Uterus (tissue), 3 donors: ENCODE measurements at regions not wholly inside any gene's neighbourhood (a gene's known extent, or its start where the extent isn't known, plus 50 kb on each side); places are given as distances from the start of the nearest gene placed in this dataset.

Experiments used
- DNase-seq, 2 donors: peaks; one replicate each; pipeline ENCODE4 v3.0.0-alpha.2; 2019 to 2020
- H3K27ac ChIP-seq, 2 donors: fragments of 200-600 bp; sonication (generic); 1 replicate in 1 of 2; 2 replicates in 1 of 2; pipeline ENCODE4 v1.5.1; 2016 to 2018
- H3K27me3 ChIP-seq, 2 donors: fragments of 200-600 bp; sonication (generic); one replicate each; pipeline ENCODE4 v1.5.1; 2018 to 2019; ENCODE audit warnings: control low read depth in 1 of 2
- H3K36me3 ChIP-seq, 2 donors: fragments of 200-600 bp; sonication (generic); one replicate each; pipeline ENCODE4 v1.5.1; 2019; ENCODE audit warnings: control low read depth in 1 of 2
- H3K4me1 ChIP-seq, 2 donors: fragments of 200-600 bp; sonication (generic); one replicate each; pipeline ENCODE4 v1.5.1; 2018 to 2019; ENCODE audit warnings: control low read depth in 1 of 2
- H3K4me3 ChIP-seq, 2 donors: fragments of 200-600 bp; sonication (generic); 1 replicate in 1 of 2; 2 replicates in 1 of 2; pipeline ENCODE4 v1.5.1; 2018 to 2019; ENCODE audit warnings: mild to moderate bottlenecking in 1 of 2
- H3K9me3 ChIP-seq, 2 donors: fragments of 200-600 bp; sonication (generic); one replicate each; pipeline ENCODE4 v1.5.1; 2019; ENCODE audit warnings: control low read depth in 1 of 2
- CTCF ChIP-seq, 4 experiments: fragments of 200-600 bp in 2 of 4; fragments of 450-650 bp in 2 of 4; sonication (generic) in 2 of 4; IDR thresholded peaks; one replicate each; pipeline ENCODE4 v1.5.1; 2016 to 2019; ENCODE audit warnings: antibody characterized with exemption in 4 of 4, mild to moderate bottlenecking in 2 of 4, moderate library complexity in 1 of 4
- POLR2A ChIP-seq, 2 donors: fragments of 450-650 bp; IDR thresholded peaks; one replicate each; pipeline ENCODE4 v1.6.1; 2016; ENCODE audit warnings: antibody characterized with exemption in 2 of 2, mild to moderate bottlenecking in 1 of 2, moderate library complexity in 1 of 2
- intact Hi-C: fragments of 100-400 bp; cut with DNase I; formaldehyde crosslinking; loops from one replicate; pipeline ENCODE4 v1.15.1; 2023; ENCODE audit warnings: low total_unique reads
- donor health status: DM: yes; HTN: yes; CAD: no.

- Histone ChIP-seq H3K4me1 (no peaks in the 10 kb centered on the region), H3K4me3 (no peak overlapping the region), H3K9me3 (no peaks in the 10 kb centered on the region), H3K27ac (no peak overlapping the region), H3K36me3 (no peaks in the 10 kb centered on the region), H3K27me3 (no peaks in the 10 kb centered on the region)
- TF ChIP-seq POLR2A (IDR thresholded peaks at IDR 0.05) (no peak), CTCF (IDR thresholded peaks at IDR 0.05) (no peak)
- intact Hi-C loops = no loop called here
- peak in 1 of 2 donors; percentile 3 for DNase-seq
Observed at GRCh38 chr2:239598732-239599090, 197.9 kb upstream of the HDAC4 start.

- Histone ChIP-seq H3K4me1 (no peaks in the 10 kb centered on the region), H3K9me3 (no peaks in the 10 kb centered on the region), H3K27ac (no peak overlapping the region), H3K27me3 (no peaks in the 10 kb centered on the region), H3K36me3 (no peaks in the 10 kb centered on the region), H3K4me3 (no peak overlapping the region)
- DNase-seq = peak; percentile 4 to 7
- intact Hi-C loops = no loop called here
- TF ChIP-seq CTCF (IDR thresholded peaks at IDR 0.05) (no peak), POLR2A (IDR thresholded peaks at IDR 0.05) (no peak)
Observed at GRCh38 chr2:239598011-239598731, 197.4 kb upstream of the HDAC4 start.

GRCh38 chr2:239597216-239597615 is 196.4 kb upstream of the HDAC4 start:
- peak; percentile 7 to 11 for DNase-seq
- no peak overlapping the region for H3K27ac ChIP-seq
- no peaks in the 10 kb centered on the region for H3K9me3 ChIP-seq
- H3K27me3 ChIP-seq = no peaks in the 10 kb centered on the region
- no peak overlapping the region for H3K4me3 ChIP-seq
- no peaks in the 10 kb centered on the region for H3K4me1 ChIP-seq
- no peak for TF ChIP-seq CTCF (IDR thresholded peaks at IDR 0.05)
- TF ChIP-seq POLR2A (IDR thresholded peaks at IDR 0.05) = no peak
- intact Hi-C loops = no loop called here
- no peaks in the 10 kb centered on the region for H3K36me3 ChIP-seq

GRCh38 chr2:239596792-239597191 is 196.0 kb upstream of the HDAC4 start:
- DNase-seq = no peak
- TF ChIP-seq CTCF (IDR thresholded peaks at IDR 0.05) (no peak), POLR2A (IDR thresholded peaks at IDR 0.05) (no peak)
- Histone ChIP-seq H3K4me1 (no peaks in the 10 kb centered on the region), H3K27ac (no peak overlapping the region), H3K36me3 (no peaks in the 10 kb centered on the region), H3K9me3 (no peaks in the 10 kb centered on the region), H3K4me3 (no peak overlapping the region), H3K27me3 (no peaks in the 10 kb centered on the region)
- intact Hi-C loops = no loop called here

GRCh38 chr2:239596253-239596652 is 195.4 kb upstream of the HDAC4 start:
- no peaks in the 10 kb centered on the region for H3K36me3 ChIP-seq
- intact Hi-C loops = no loop called here
- TF ChIP-seq POLR2A (IDR thresholded peaks at IDR 0.05) (no peak), CTCF (IDR thresholded peaks at IDR 0.05) (no peak)
- H3K27me3 ChIP-seq = no peaks in the 10 kb centered on the region
- H3K27ac ChIP-seq = no peak overlapping the region
- H3K4me1 ChIP-seq = no peaks in the 10 kb centered on the region
- peak; percentile 8 to 10 for DNase-seq
- no peak overlapping the region for H3K4me3 ChIP-seq
- no peaks in the 10 kb centered on the region for H3K9me3 ChIP-seq
